CD4-positive, alpha-beta T cell (primary cell): ENCODE measurements at regions not wholly inside any gene's neighbourhood (a gene's known extent, or its start where the extent isn't known, plus 50 kb on each side); places are given as distances from the start of the nearest gene placed in this dataset.

Experiments used
- ATAC-seq: fragments of 200-7000 bp; cut with Tn5 transposase; one replicate; pipeline ENCODE4 v1.10.0; 2022; ENCODE audit warnings: mild to moderate bottlenecking; ENCODE audit not compliant: poor library complexity
- CTCF ChIA-PET: fragments of 350-600 bp; sonication (Branson Sonifier 250); formaldehyde crosslinking; loops from one replicate; lab custom pipeline; 2021; ENCODE audit warnings: antibody characterized with exemption, inconsistent platforms; lab: Charles Lee
- POLR2A ChIA-PET: fragments of 350-600 bp; sonication (Branson Sonifier 250); formaldehyde crosslinking; loops from one replicate; lab custom pipeline; 2021; ENCODE audit warnings: antibody characterized with exemption, inconsistent platforms; lab: Charles Lee
- DNase-seq, 14 experiments: peaks; one replicate each; pipeline ENCODE4 v3.0.0-alpha.2; 2013 to 2020; ENCODE audit warnings: mixed read lengths in 2 of 14
- H3K27ac ChIP-seq, 2 donors: one replicate each; pipeline versions ENCODE4 v1.5.1 to v1.7.0; 2013; ENCODE audit warnings: low read length in 2 of 2, low read depth in 1 of 2, mild to moderate bottlenecking in 1 of 2
- H3K27me3 ChIP-seq, 2 experiments: 1 replicate in 1 of 2; 2 replicates in 1 of 2; pipeline versions ENCODE4 v1.6.1 to v1.7.0; 2013; ENCODE audit warnings: low read length in 2 of 2, control low read depth in 1 of 2, mild to moderate bottlenecking in 1 of 2, moderate library complexity in 1 of 2; ENCODE audit not compliant: insufficient read depth in 2 of 2, control insufficient read depth in 1 of 2
- H3K36me3 ChIP-seq: one replicate; pipeline ENCODE4 v1.6.1; 2013; ENCODE audit warnings: low read length, control low read depth; ENCODE audit not compliant: insufficient read depth
- H3K4me1 ChIP-seq: one replicate; pipeline ENCODE4 v1.6.1; 2013; ENCODE audit warnings: low read length, control low read depth; ENCODE audit not compliant: insufficient read depth
- H3K4me3 ChIP-seq: one replicate; pipeline ENCODE4 v1.5.1; 2013; ENCODE audit warnings: mild to moderate bottlenecking, low read length, moderate library complexity
- H3K9me3 ChIP-seq, 2 experiments: 1 replicate in 1 of 2; 2 replicates in 1 of 2; pipeline versions ENCODE4 v1.6.1 to v1.7.0; 2013; ENCODE audit warnings: low read length in 2 of 2, mild to moderate bottlenecking in 2 of 2, control low read depth in 1 of 2, moderate library complexity in 1 of 2; ENCODE audit not compliant: control insufficient read depth in 1 of 2, insufficient read depth in 1 of 2
- H3K27ac Mint-ChIP-seq: one replicate; pipeline ENCODE4 v1.8.0; 2020; ENCODE audit warnings: mixed read lengths
- H3K27me3 Mint-ChIP-seq: one replicate; pipeline ENCODE4 v1.8.0; 2021; ENCODE audit warnings: mixed read lengths
- H3K36me3 Mint-ChIP-seq: one replicate; pipeline ENCODE4 v1.8.0; 2021; ENCODE audit warnings: low read depth, mixed read lengths
- H3K4me1 Mint-ChIP-seq: one replicate; pipeline ENCODE4 v1.8.0; 2021; ENCODE audit warnings: low read depth, mixed read lengths
- H3K4me3 Mint-ChIP-seq: one replicate; pipeline ENCODE4 v1.8.0; 2020; ENCODE audit warnings: mild to moderate bottlenecking, mixed read lengths
- H3K9me3 Mint-ChIP-seq: one replicate; pipeline ENCODE4 v1.8.0; 2020; ENCODE audit warnings: mixed read lengths
- intact Hi-C, 2 experiments: fragments of 100-400 bp; cut with DNase I in 1 of 2; cut with micrococcal nuclease in 1 of 2; formaldehyde crosslinking; loops; one replicate each; pipeline versions ENCODE4 v1.15.1 to v1.9.0; 2023 to 2025; cut with DNase I, micrococcal nuclease
- TF ChIP-seq, protein P1 (sequence below): fragments of 200-600 bp; IDR thresholded peaks from one replicate; pipeline ENCODE4 v1.8.0; 2022; ENCODE audit warnings: antibody characterized with exemption, mild to moderate bottlenecking

- CTCF ChIA-PET, result no interaction called here
- no peak for ATAC-seq
These were observed 357.1 kb upstream of the CFAP20DC start for GRCh38 chr3:59406943-59407342.

GRCh38 chr3:59404851-59405250 is 355.0 kb upstream of the CFAP20DC start:
- no peaks in the 10 kb centered on the region for H3K27me3 Mint-ChIP-seq
- POLR2A ChIA-PET, result no interaction called here
- DNase-seq (no peak), ATAC-seq (no peak)
- no peak overlapping the region for H3K4me3 ChIP-seq
- no peak overlapping the region for H3K27ac ChIP-seq
- H3K27ac Mint-ChIP-seq, result no peak overlapping the region
- H3K9me3 Mint-ChIP-seq, result no peaks in the 10 kb centered on the region
- intact Hi-C loops, result no loop called here
- H3K27me3 ChIP-seq, result no peaks in the 10 kb centered on the region
- H3K36me3 Mint-ChIP-seq, result no peaks in the 10 kb centered on the region
- H3K4me1 Mint-ChIP-seq, result peaks cover 19% of the 10 kb centered on the region
- CTCF ChIA-PET, result no interaction called here
- no peak overlapping the region for H3K4me3 Mint-ChIP-seq
- TF ChIP-seq, protein P1, sequence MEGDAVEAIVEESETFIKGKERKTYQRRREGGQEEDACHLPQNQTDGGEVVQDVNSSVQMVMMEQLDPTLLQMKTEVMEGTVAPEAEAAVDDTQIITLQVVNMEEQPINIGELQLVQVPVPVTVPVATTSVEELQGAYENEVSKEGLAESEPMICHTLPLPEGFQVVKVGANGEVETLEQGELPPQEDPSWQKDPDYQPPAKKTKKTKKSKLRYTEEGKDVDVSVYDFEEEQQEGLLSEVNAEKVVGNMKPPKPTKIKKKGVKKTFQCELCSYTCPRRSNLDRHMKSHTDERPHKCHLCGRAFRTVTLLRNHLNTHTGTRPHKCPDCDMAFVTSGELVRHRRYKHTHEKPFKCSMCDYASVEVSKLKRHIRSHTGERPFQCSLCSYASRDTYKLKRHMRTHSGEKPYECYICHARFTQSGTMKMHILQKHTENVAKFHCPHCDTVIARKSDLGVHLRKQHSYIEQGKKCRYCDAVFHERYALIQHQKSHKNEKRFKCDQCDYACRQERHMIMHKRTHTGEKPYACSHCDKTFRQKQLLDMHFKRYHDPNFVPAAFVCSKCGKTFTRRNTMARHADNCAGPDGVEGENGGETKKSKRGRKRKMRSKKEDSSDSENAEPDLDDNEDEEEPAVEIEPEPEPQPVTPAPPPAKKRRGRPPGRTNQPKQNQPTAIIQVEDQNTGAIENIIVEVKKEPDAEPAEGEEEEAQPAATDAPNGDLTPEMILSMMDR, result no peak
- peaks cover 5% of the 10 kb centered on the region for H3K4me1 ChIP-seq
- no peaks in the 10 kb centered on the region for H3K9me3 ChIP-seq
- H3K36me3 ChIP-seq, result no peaks in the 10 kb centered on the region

More at GRCh38 chr3:59406943-59407342, 357.1 kb upstream of the CFAP20DC start:
- no peak overlapping the region for H3K4me3 Mint-ChIP-seq
- intact Hi-C loops, result no loop called here
- Histone ChIP-seq H3K4me3 (no peak overlapping the region), H3K27me3 (no peaks in the 10 kb centered on the region), H3K9me3 (no peaks in the 10 kb centered on the region), H3K36me3 (no peaks in the 10 kb centered on the region), H3K4me1 (peaks cover 5% of the 10 kb centered on the region), H3K27ac (no peak overlapping the region)
- no peaks in the 10 kb centered on the region for H3K9me3 Mint-ChIP-seq
- no peak for DNase-seq
- TF ChIP-seq, protein P1, result no peak
- no peaks in the 10 kb centered on the region for H3K36me3 Mint-ChIP-seq
- H3K27ac Mint-ChIP-seq, result no peak overlapping the region
- POLR2A ChIA-PET, result no interaction called here
- H3K27me3 Mint-ChIP-seq, result no peaks in the 10 kb centered on the region
- peaks cover 28% of the 10 kb centered on the region for H3K4me1 Mint-ChIP-seq

GRCh38 chr3:59404064-59404463 is 354.2 kb upstream of the CFAP20DC start:
- ATAC-seq, result no peak
- Histone ChIP-seq H3K9me3 (no peaks in the 10 kb centered on the region), H3K36me3 (no peaks in the 10 kb centered on the region), H3K4me3 (no peak overlapping the region), H3K27ac (no peak overlapping the region), H3K4me1 (peaks cover 5% of the 10 kb centered on the region), H3K27me3 (no peaks in the 10 kb centered on the region)
- ChIA-PET POLR2A (no interaction called here), CTCF (no interaction called here)
- intact Hi-C loops, result no loop called here
- DNase-seq, result no peak
- TF ChIP-seq, protein P1, result no peak
- Mint-ChIP-seq H3K27me3 (no peaks in the 10 kb centered on the region), H3K36me3 (no peaks in the 10 kb centered on the region), H3K27ac (no peak overlapping the region), H3K4me1 (peaks cover 19% of the 10 kb centered on the region), H3K9me3 (no peaks in the 10 kb centered on the region), H3K4me3 (no peak overlapping the region)
